ENCODE measurements at regions not wholly inside any gene's neighbourhood (a gene's known extent, or its start where the extent isn't known, plus 50 kb on each side); places are given as distances from the start of the nearest gene placed in this dataset.
"Not testable (repeated sequence)": the region's sequence is repeated elsewhere in the genome, so short reads cannot be mapped to it uniquely, and the experiment has no call there.

DNA sequence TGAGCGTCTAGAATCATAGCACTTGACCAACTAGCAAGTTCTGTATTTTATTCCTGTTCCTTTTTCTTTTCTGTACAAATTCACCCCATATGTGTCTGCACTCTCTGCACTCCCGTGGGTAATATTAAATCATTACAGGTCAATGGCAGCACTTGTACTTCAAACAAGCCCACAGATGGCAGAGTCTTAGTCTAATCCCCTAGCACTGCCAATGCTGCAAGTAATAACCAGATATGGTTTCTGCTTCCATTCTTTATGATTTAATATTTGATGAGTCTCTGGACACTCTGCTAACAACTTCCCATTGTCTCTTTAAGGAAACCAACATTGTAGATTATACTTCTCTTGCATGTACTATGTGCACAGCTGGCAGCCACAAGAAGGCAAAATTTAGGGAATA, 343.8 kb upstream of the CHD1 start:
- no peak for DNase-seq

DNA sequence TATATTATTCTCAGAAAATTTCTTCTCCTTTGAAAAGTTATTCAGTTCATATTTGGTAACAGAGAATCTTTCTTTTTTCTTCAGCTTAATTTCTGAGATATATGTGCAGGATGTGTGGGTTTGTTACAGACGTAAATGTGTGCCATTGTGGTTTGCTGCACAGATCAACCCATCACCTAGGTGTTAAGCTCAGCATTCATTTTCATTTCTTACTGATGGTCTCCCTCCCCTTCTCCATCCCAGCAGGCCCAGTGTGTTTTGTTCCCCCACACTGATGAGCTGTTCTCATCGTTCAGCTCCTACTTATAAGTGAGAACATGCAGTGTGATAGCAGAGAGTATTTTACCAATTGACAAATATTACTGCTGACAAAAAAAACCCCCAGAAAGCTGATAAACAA, 330.0 kb upstream of the CHD1 start:
- DNase-seq = no peak

DNA sequence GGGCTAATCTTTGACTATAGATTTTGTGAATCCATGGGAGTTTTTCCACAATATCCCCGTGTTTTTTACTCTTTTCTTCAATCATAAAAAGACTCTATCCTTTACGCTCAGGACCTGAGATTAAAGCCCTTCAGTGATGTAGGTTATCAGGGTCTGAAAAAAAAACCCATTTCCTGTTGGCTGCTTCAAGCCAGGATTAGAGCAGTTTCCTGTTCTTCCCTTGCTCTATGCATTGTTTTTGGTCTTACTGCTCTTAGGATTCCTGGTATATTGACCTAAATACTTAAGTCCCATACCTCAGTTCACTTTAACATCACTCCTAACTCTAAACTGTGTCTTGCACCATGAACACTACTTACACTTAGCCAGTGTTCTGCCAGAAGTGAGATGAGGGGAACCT, 319.3 kb upstream of the CHD1 start:
- no peak for DNase-seq

DNA sequence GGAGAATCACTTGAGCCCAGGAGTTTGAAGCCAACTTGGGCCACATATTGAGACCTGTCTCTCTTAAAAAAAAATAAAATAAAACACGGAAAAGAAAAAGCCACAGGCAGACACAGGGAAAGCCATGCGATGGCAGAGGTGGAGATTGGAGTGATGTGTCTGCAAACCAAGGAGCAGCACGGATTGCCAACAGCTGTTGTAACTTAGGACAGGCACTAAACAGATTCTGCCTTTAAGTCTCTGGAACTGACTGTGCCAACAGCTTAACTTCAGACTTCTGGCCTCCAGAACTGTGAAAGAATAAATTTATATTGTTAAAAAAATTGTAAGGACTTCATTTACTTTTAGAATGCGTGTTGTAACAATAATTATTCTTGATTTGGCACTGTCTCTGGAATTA, 318.5 kb upstream of the CHD1 start:
- DNase-seq = no peak

DNA sequence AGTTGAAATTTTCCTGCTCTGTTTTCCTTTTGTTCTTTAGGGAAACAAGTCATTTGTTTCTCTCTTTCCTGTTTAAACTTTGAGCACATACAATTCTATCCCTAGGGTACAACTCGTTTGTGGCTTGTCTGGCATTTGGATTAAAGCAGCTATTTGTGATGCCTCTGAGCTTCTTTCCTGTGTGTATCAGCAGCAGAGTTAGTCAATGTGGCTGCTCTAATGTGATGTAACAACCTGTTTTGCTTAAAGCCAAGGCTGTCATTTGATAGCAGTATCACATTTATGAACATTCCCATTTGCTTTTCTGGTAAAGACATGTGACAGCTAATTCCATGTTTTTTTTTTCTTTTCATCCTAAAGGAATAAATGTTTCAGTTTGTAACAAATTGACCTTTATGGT, 314.3 kb upstream of the CHD1 start:
- DNase-seq = no peak

DNA sequence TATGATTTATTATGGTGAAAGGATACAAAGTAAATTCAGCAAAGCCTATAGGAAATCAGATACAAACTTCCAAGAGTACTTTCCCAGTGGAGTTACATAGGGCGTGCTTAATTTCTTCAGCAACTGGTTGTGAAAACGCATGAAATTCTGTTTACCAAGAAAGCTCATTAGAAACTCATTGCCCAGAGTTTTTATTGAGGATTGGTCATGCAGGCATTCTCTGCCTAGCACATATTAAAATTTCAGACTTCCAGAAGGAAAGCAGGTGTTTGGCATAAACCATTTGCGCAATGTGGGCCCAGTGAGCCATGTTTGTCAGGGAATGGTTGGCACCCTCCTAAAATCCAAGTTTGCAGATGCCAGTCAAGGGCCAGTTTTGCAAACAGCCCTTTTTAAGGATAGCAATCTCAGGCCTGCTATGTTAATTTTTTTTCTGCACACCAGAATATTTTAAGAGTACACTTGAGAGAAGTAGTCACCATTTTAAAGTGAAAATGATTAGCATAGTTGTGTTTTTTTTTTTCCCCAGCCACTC, 311.1 kb upstream of the CHD1 start:
- no peak for DNase-seq

DNA sequence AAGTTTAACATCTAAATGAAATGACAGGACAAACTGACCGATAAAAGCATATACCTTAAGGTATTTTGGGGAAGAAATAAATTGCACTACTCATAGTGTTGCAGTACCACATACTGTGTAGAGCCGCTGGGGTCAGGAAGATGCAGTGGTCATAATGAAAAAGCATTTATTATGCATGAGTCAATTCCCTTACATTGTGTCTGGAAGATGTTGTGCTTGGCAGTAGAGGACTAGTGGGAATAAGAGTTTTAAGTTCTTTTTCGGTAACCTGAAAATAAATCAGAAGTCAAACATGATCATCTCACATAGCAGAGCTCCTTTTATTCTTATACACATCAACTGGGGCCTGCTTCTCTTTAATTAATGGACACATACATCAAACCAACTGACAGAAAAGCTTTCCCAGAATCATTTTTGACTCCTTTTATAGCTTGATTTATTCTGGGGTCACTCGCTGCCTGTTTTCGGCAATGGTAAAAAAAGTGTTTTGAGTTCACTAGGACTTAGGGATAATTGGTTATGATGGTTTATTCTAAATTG, 262.5 kb upstream of the CHD1 start:
- DNase-seq = no peak

DNA sequence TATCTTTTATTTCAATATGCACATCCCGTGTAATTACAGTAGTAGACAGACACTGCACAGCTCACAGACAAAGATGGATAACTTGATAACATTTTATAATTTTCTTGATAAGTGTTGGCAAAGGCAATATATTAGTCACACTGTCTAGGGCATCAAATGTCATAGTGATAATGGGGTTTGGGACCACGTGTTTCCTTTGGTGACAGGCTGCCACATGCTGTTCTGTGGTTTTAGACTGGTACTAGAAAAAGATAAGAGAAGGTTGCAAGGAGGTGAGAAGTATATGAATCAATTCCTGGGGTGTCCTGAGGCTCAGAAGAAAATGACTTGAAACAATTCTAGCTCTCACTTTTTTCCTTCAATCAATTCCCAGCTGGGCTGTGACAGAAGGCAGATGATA, 258.8 kb upstream of the CHD1 start:
- DNase-seq = no peak

DNA sequence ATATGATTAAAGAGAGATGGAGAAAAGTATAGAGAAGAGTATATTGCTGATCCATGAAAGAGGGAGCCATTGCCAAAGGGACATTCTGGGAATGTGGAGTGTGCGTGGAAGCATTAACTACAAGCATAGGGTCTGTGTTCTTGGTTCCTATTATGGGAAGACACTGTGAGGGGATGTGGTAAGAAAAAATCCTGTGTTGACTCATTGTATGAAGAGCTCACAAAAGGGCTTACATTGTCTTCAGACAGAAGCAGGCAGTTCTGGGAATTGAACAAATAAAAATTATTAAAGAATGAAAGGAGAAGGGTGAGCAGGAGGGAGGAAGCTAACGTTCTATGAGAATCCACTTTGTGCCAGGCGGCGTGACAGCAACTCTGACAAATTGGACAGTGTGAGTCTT, 250.4 kb upstream of the CHD1 start:
- no peak for DNase-seq

DNA sequence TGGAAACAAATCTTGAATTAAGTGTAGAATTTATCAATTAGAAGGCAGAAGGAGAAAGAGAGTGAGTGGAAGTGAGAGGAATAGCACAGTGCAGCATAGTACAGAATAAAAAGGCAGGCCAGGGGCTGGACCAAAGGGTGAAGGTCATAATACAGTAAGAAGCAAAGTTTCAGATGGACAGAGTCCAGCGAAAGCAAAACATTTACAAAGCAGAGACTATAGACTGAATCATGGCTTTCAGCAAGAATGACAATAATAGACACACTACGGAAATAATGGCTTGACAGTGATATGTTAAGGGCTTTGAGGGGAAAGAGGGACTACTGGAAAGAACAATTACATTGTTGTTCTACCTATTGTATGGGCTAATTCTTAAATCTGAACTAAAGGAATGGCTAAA, 249.0 kb upstream of the CHD1 start:
- no peak for DNase-seq

DNA sequence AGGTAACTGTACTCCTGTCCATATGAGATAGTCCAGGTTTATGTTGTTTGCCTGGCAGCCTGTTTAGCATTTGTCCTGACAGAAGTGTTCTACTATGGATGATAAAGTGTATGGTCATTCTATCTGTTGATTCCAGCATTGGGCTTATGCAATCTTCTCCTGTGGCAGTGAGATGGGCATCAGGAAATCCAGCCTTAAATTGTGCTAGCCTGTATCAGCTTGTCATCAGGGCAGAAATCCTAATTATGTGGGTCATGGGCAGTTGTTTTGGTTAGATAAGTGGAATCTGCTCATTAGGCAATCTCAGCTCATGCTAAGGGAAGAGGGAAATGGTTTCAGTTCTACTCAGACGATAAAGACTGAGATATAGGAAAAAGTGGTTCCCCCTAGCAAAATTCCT, 247.4 kb upstream of the CHD1 start:
- no peak for DNase-seq

DNA sequence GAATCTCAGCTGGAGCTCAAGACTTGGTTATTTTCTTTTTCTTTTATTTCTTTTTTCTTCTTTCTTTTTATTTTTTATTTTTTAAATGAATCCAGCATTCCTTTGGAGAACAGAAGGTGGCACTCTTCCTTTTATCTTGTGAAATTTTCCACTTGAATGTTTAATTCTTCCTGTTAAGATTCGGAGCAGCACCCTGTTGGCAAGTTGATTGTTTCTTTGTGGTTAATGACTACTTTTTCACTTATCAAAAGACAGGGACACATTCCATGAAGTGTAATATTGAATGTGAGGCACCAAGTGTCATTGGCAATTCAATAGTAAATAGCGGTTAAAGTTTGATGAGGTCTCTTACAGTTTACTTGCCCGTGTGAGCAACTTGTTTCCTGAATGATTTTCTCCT, 240.5 kb upstream of the CHD1 start:
- no peak for DNase-seq

DNA sequence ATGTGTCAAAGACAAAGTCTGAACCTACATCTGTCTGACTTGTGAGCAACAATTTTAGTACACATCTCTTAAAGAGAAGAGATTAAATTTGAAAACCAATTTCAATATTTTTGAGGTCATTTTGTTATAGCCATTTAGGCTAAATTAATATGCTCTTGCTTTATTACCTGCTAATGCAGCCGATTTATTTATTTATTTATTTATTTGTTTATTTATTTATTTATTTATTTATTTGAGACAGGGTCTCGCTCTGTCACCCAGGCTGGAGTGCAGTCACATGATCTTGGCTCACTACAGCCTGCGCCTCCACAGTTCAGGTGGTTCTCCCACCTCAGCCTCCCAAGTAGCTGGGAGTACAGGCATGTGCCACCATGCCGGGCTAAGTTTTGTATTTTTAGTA, 232.7 kb upstream of the CHD1 start:
- DNase-seq = not testable (repeated sequence)

DNA sequence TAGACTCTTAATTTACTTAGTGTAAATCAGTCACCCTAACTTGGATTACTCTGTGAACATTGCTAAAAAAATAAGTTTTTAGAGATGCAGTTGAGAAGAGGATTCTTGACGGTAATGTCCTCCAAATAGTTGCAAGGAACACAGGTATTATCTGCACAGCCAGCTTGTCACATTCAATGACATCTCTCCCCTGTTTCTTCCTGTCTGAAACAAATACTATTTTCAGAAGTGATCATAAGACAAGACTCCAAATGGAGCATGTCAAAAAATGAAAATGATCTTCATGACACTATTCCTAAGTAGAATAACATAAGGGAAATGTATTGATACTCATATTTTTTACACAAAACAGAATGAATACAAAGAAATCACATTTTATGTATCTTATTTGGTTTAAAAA, 227.9 kb upstream of the CHD1 start:
- DNase-seq = no peak

DNA sequence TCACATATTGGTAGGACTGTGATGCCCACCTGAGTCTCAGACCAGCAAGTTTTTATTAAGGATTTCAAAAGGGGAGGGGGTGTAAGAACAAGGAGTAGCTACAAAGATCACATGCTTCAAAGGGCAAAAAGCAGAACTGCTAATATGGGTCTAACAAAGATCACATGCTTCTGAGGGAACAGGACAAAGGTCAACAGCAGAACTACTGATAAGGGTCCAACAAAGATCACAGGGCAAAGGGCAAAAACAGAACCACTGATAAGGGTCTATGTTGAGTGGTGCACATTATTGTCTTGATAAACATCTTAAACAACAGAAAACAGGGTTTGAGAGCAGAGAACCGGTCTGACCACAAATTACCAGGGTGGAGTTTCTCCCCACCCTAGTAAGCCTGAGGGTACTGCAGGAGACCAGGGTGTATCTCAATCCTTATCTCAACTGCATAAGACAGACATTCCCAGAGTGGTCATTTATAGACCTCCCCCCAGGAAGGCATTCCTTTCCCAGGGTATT, 214.5 kb upstream of the CHD1 start:
- not testable (repeated sequence) for DNase-seq

DNA sequence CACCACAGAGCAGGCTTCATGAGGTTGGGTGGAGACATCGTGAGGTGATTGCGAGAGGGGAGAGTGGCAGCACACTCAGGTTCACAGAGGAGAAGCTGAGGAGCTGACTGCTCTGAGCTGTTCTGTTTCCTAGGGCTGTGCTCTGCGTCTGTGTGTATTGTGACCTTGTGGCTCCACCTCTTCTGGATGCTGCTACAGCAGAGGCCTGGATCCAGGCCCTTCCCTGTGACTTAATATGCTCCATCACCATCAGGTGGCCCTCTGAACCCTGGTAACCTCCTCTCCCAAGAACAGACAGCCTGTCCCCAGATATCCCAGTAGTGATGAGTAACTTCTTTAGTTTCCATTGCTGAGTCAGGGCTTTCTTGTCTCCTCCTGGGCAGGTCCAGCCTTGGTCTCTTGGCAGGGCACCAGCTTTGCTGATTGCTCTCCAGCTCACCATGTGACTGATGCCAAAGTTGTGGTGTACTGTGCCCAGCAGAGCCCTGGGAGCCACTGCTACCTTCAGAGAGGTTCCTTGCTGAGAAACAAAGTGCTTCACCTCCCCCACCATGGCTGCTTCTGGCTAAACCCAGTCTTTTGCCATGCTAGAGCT, 212.8 kb upstream of the CHD1 start:
- no peak for DNase-seq

DNA sequence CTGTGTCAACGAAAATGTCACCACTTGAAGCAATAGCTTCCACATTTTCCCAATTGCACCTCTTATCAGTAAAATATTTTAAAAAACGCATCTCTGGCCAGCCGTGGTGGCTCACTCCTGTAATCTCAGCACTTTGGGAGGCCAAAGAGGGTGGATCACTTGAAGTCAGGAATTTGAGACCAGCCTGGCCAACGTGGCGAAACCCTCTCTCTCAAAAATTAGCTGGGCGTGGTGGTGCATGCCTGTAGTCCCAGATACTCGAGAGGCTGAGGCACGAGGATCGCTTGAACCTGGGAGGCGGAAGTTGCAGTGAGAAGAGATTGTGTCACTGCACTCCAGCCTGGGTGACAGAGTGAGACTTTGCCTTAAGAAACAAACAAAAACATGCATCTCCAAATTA, 210.1 kb upstream of the CHD1 start:
- DNase-seq = no peak

DNA sequence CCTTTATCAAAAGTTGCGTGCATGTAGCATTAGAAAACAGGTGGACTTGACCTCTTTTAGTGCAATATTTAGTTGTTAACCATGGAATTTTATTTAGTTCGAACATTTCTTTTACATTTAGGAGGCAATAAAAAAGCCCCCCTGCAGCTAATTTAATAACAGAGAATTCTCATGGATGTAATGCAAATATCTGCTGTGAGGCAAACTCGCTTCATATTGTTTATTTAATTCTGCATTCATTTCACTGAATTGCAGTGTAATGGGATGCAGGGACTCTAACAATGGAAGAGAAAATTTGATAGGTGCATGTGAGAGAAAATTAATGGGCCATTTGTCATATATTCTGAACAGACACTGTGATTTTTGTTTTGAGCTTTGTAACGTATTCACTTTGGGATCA, 205.1 kb upstream of the CHD1 start:
- DNase-seq = no peak

DNA sequence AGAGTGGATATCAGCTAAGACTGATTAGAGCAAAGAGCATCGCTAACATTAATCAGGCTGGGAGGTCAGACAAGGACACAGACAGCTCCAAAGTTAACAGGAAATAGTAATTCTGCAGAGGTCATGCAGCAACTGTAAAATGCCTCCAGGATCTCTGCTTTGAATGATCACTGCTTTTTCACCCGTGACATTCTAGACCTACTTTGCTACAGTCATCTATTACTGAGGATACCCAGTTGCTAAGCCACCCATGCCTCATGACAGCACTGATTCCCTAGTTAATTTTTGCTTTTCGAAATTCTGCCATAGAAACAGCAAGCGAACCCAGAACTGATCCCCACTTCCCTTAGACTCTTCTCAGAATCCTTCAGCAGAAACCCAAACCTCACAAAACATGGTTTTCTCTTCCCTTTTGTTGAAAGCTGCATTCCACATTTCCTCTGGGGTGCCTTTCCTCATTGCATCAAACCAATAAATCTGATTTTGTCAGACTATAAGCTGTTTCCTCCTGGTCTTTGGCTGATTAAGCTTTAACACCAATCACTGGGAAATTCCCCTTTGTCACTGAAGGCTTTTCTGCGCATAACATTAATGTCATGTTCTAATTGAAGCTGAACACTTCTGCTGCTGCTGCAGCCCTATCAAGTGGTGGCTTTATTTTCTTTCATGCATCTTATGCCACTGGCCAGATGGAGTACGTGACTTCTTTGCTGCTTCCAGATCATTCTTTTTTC, 201.1 kb upstream of the CHD1 start:
- no peak for DNase-seq

DNA sequence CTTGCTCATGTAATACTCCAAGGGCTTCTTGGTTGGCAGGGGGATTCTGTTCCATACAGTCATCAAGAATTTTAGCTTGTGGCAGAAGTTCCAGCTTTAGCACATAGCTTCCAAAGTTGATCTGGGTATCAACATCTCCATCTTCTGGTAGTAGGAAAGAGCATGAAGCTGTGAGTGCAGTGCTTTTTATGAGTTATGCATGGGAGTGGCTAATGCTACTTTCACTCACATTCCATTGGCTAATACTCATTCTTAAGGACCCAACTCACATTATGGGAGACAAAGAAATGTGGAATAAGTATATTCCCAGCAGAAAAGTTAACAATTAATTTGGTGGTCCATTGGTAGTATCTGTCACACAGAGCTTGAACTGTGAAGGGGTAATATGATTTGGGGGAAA, 194.2 kb upstream of the CHD1 start:
- no peak for DNase-seq

DNA sequence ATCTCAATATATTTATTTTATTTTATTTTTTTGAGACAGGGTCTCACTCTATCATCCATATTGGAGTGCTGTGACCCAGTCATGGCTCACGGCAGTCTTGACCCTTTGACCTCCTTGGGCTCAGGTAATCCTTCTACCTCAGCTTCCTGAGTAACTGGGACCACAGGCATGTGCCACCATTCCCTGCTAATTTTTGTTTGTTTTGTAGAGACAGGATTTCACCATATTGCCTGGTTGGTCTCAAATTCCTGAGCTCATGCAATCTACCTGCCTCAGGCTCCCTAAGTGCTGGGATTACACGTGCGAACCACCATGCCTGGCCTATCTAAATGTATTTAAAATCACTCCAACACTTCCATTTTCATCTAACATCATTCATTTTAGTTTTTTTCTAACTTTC, 190.5 kb upstream of the CHD1 start:
- DNase-seq = no peak

DNA sequence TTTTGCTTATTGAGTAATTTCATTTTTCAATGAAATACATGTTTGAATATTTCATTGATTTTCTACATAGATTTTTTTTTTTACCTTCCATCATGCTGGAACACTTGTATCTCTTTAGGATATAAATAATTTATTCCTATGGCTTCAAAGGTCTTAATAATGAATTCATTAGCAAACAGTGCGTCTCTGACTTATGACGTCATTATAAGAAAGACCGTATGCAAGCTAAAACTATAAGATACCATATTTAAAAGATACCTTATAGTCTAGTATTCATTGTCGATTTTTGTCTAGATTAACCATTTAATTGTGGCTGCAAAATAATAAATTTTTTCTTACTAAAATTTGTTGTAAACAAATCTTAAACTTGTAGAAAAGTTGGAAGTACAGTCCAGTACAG, 187.7 kb upstream of the CHD1 start:
- no peak for DNase-seq

DNA sequence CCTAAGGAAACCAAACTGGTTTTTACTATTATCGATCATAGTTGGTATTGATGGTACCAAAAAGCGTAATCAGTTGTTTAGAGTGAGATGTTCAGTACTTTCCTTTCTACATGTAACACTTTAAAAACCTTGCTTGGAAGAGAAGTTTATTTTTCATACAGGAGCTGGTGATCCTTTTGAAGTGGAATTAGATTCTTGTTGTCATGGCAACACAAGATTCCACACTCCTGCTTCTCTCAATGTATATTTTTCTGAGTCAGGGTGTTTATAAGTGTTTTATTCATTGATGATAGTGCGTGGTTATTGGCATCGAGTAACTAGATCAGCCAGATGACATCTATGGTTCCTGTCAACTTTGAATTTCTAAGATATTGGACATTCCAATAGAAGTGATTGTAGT, 181.1 kb upstream of the CHD1 start:
- DNase-seq = no peak

DNA sequence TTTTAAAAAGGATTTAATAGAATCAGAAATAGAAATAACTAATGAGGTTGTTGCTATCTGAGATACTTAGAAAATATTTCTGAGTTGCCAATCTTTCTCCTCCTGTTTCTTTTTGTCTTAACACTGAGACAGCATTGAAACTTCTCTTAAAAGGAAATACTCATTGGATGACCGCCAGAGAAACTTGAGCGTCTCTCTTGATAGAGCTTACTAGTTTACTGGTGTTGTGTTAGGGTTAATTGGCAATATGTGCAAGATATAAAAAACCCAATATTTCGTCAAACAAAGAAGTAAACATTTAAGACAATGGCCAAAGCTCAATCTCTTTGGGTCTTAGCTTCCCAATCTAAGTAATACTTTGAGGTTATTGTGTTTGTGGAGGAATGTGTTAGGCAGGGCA, 176.4 kb upstream of the CHD1 start:
- DNase-seq = no peak
